HFFc6 (cell line): ENCODE measurements at regions not wholly inside any gene's neighbourhood (a gene's known extent, or its start where the extent isn't known, plus 50 kb on each side); places are given as distances from the start of the nearest gene placed in this dataset.

Experiments
- DNase-seq: peaks from one replicate; pipeline ENCODE4 v3.0.0-alpha.2; 2018
- H3K27ac Mint-ChIP-seq: 2 replicates; pipeline ENCODE4 v1.8.0; 2020; ENCODE audit warnings: mild to moderate bottlenecking, mixed read lengths
- H3K27me3 Mint-ChIP-seq: 2 replicates; pipeline ENCODE4 v1.8.0; 2021; ENCODE audit warnings: mild to moderate bottlenecking, moderate library complexity, mixed read lengths; ENCODE audit not compliant: insufficient read depth
- H3K36me3 Mint-ChIP-seq: 2 replicates; pipeline ENCODE4 v1.8.0; 2021; ENCODE audit warnings: low read depth, mixed read lengths
- H3K4me1 Mint-ChIP-seq: 2 replicates; pipeline ENCODE4 v1.8.0; 2020; ENCODE audit warnings: low read depth, mixed read lengths
- H3K4me3 Mint-ChIP-seq: 2 replicates; pipeline ENCODE4 v1.8.0; 2020; ENCODE audit warnings: mild to moderate bottlenecking, moderate library complexity, mixed read lengths
- H3K9me3 Mint-ChIP-seq: 2 replicates; pipeline ENCODE4 v1.8.0; 2020; ENCODE audit warnings: mild to moderate bottlenecking, mixed read lengths
- CTCF ChIP-seq: fragments of 200-600 bp; sonication (generic); IDR thresholded peaks from 2 replicates; pipeline ENCODE4 v1.5.0; 2021; ENCODE audit warnings: antibody characterized with exemption, mild to moderate bottlenecking

GRCh38 chr2:226426292-226426736, 373.3 kb downstream of the IRS1 start:
- peaks cover 83% of the 10 kb centered on the region for H3K4me1 Mint-ChIP-seq
- H3K27ac Mint-ChIP-seq: peak overlapping the region; percentile 99
- DNase-seq: peak; percentile 88
- H3K36me3 Mint-ChIP-seq: no peaks in the 10 kb centered on the region; the same call in 1 of the 2 replicates
- H3K27me3 Mint-ChIP-seq: no peaks in the 10 kb centered on the region; the same call in 1 of the 2 replicates
- H3K9me3 Mint-ChIP-seq: no peaks in the 10 kb centered on the region
- no peak for TF ChIP-seq CTCF
- H3K4me3 Mint-ChIP-seq: peak overlapping the region; percentile 86; the same call in 1 of the 2 replicates

- peak overlapping the region; percentile 99 for H3K27ac Mint-ChIP-seq
- peaks cover 69% of the 10 kb centered on the region for H3K4me1 Mint-ChIP-seq
- H3K27me3 Mint-ChIP-seq: no peaks in the 10 kb centered on the region; the same call in 1 of the 2 replicates
- no peaks in the 10 kb centered on the region for H3K9me3 Mint-ChIP-seq
- H3K4me3 Mint-ChIP-seq: peak overlapping the region; percentile 38; the same call in 1 of the 2 replicates
- H3K36me3 Mint-ChIP-seq: peaks cover 3% of the 10 kb centered on the region; the same call in 1 of the 2 replicates
- no peak for TF ChIP-seq CTCF
- no peak for DNase-seq
Observed at GRCh38 chr2:226424971-226425370, 374.6 kb downstream of the IRS1 start.

- DNase-seq: no peak
- H3K4me1 Mint-ChIP-seq: peaks cover 55% of the 10 kb centered on the region
- no peak overlapping the region for H3K4me3 Mint-ChIP-seq
- H3K27ac Mint-ChIP-seq: no peak overlapping the region
- no peaks in the 10 kb centered on the region for H3K27me3 Mint-ChIP-seq
- H3K9me3 Mint-ChIP-seq: no peaks in the 10 kb centered on the region
- no peak for TF ChIP-seq CTCF
- peaks cover 6% of the 10 kb centered on the region; the same call in 1 of the 2 replicates for H3K36me3 Mint-ChIP-seq
Observed at GRCh38 chr2:226423498-226423960, 376.1 kb downstream of the IRS1 start.

- H3K27me3 Mint-ChIP-seq: no peaks in the 10 kb centered on the region
- H3K4me3 Mint-ChIP-seq: no peak overlapping the region
- peaks cover 26% of the 10 kb centered on the region for H3K4me1 Mint-ChIP-seq
- no peak for TF ChIP-seq CTCF
- no peaks in the 10 kb centered on the region for H3K9me3 Mint-ChIP-seq
- H3K36me3 Mint-ChIP-seq: peaks cover 6% of the 10 kb centered on the region; the same call in 1 of the 2 replicates
- H3K27ac Mint-ChIP-seq: no peak overlapping the region
- no peak for DNase-seq
Observed at GRCh38 chr2:226420646-226421045, 379.0 kb downstream of the IRS1 start.

GRCh38 chr2:226418521-226418920, 381.1 kb downstream of the IRS1 start:
- Mint-ChIP-seq H3K36me3 (peaks cover 6% of the 10 kb centered on the region; the same call in 1 of the 2 replicates), H3K4me1 (peaks cover 12% of the 10 kb centered on the region), H3K4me3 (no peak overlapping the region), H3K27ac (no peak overlapping the region), H3K27me3 (no peaks in the 10 kb centered on the region), H3K9me3 (no peaks in the 10 kb centered on the region)
- DNase-seq: no peak
- no peak for TF ChIP-seq CTCF
